RWPE1 (cell line): ENCODE measurements at regions not wholly inside any gene's neighbourhood (a gene's known extent, or its start where the extent isn't known, plus 50 kb on each side); places are given as distances from the start of the nearest gene placed in this dataset.
"Not testable (repeated sequence)": the region's sequence is repeated elsewhere in the genome, so short reads cannot be mapped to it uniquely, and the experiment has no call there.

Experiments
- CTCF ChIA-PET: fragments of 350-600 bp; sonication (Branson Sonifier 250); formaldehyde crosslinking; extraction: SDS; loops from one replicate; lab custom pipeline; 2021; lab: Yijun Ruan, JAX
- POLR2A ChIA-PET: fragments of 400-600 bp; formaldehyde crosslinking; extraction: SDS; loops from one replicate; lab custom pipeline; 2020; ENCODE audit warnings: antibody characterized with exemption; ENCODE audit not compliant: low non-redundant PET; lab: Yijun Ruan, JAX
- DNase-seq: peaks from one replicate; pipeline ENCODE4 v3.0.0; 2012; ENCODE audit warnings: low spot score
- H3K27ac ChIP-seq: fragments of 450-650 bp; 2 replicates; pipeline ENCODE4 v1.5.1; 2017
- TF ChIP-seq, protein P1 (sequence below): fragments of 450-650 bp; conservative IDR thresholded peaks from 2 replicates; pipeline ENCODE4 v1.5.1; 2017; ENCODE audit warnings: low read depth, mild to moderate bottlenecking

DNA sequence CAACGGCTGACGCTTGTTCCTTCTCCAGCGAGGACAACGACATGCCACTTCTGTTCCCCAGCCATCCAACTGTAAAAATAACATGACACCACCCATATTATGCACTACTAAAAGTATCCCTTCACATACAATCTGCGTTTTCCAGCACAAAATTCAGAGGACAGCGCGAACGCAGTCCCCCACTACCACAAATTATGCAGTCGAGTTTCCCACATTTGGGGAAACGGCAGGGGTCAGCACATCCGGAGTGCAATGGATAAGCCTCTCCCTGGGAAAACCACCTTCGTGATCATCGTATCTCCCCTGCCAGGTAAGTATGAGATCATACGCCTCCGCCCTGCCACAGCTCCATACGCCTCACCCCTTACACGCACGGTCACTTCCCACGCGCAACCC, 120.9 kb downstream of the PPIAL4G start:
- peak overlapping the region; percentile 24; the same call in 1 of the 2 replicates for H3K27ac ChIP-seq
- TF ChIP-seq, protein P1, sequence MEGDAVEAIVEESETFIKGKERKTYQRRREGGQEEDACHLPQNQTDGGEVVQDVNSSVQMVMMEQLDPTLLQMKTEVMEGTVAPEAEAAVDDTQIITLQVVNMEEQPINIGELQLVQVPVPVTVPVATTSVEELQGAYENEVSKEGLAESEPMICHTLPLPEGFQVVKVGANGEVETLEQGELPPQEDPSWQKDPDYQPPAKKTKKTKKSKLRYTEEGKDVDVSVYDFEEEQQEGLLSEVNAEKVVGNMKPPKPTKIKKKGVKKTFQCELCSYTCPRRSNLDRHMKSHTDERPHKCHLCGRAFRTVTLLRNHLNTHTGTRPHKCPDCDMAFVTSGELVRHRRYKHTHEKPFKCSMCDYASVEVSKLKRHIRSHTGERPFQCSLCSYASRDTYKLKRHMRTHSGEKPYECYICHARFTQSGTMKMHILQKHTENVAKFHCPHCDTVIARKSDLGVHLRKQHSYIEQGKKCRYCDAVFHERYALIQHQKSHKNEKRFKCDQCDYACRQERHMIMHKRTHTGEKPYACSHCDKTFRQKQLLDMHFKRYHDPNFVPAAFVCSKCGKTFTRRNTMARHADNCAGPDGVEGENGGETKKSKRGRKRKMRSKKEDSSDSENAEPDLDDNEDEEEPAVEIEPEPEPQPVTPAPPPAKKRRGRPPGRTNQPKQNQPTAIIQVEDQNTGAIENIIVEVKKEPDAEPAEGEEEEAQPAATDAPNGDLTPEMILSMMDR, result no peak
- ChIA-PET CTCF (no interaction called here), POLR2A (no interaction called here)
- peak; percentile 26 for DNase-seq

DNA sequence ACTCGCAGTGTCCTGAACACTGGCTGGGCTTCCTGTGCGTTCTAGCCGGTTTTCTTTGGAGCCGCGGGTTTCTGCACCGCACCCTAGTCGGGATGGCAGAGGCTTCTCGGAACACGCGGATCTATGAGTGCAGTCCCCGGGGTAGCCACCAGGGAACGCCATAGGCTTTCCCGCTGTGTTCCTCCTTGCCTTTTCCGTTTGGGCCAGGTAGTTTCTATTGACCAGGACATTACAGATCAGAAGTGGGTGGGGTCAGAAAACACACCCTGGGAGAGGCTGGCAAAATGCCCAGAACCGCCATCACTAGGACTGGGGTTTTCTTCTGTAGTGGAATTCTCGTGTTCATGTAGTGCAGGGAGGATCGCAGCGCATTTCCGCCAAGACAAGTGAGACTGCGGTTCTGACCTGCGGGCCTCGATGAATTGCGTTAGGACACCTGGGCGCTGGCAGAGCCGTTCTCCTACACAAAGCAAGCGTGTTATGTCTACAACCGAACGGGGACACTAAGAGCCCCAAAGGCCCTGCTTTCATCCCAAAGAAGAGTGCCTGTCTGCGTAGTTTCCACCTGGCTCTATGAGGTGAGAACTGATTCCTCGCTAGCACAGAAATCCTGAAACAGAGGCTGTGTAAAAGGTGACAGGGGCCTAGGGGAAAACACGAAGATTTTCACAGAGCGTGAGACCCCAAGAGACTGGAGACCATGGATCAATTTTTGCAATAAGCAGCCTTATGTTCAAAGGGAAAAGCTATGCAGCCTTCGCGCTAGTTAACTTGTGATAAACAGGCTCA, 121.5 kb downstream of the PPIAL4G start:
- CTCF ChIA-PET, H3K27ac ChIP-seq: not testable (repeated sequence)

DNA sequence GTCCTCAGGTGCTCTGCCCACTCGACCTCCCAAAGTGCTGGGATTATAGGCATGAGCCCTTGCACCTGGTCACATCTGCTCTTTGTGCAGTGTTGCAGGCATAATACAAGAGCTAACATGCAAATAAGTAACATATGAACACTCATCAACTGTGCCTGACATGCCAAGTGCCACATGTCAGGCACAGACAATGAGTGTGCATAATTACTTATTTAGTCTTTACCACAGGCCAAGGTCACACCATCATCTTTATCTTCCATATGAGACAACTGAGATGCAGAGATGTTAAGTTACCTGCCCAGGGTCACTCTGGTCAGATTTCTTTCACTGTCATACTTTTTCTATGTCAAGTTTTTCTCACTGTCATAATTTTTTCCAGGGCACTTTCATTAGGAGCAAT, 126.1 kb downstream of the PPIAL4G start:
- TF ChIP-seq, protein P1, result no peak
- DNase-seq, result no peak
- no peak overlapping the region for H3K27ac ChIP-seq
- ChIA-PET POLR2A (no interaction called here), CTCF (no interaction called here)

More for the DNA sequence above, 121.5 kb downstream of the PPIAL4G start:
- POLR2A ChIA-PET, DNase-seq: not testable (repeated sequence)
- TF ChIP-seq, protein P1, result peak; percentile 16; the same call in 1 of the 2 replicates

DNA sequence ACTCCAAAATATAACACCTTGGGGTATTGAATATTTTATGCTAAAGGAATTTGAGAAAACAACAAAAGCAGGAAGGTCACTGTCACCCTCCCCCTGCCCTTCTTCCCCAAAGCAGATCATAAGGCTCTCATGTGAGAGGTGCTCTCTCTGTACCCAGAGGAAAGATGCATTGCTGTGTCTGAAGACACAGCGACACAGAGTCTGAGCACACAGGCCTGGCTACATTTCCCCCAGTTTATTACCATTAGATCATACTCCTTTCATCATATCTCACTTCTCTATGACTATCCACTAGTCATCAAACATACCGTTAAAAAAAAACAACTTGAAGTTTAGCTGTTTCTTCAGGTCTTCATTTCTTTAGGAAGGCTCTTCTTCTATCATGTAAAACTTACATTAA, 127.1 kb downstream of the PPIAL4G start:
- H3K27ac ChIP-seq, result no peak overlapping the region
- TF ChIP-seq, protein P1, result no peak
- ChIA-PET CTCF (interaction anchor here (0.5 to 0.6 kb wide), 2 partner anchors 11 to 87 kb away, joined by 3 to 4 read pairs; no protein-coding TSS in a partner anchor), POLR2A (no interaction called here)
- DNase-seq, result no peak

DNA sequence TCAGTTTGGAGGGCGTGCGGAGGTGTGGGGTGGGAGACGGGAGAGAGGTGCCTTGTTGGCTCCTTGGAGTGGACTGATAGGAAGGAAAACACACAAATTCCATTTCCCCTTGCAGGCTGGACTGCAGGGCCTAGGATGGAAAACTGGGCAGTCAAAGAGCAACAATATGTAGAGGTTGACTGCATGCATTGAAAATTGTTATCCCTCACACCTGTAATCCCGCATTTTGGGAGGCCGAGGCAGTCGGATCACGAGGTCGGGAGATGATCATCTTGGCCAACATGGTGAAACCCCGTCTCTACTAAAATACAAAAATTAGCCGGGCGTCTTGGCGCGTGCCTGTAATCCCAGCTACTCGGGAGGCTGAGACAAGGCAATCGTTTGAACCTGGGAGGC, 128.2 kb downstream of the PPIAL4G start:
- ChIA-PET CTCF (interaction anchor here (0.5 kb wide), 1 partner anchor 10 kb away, joined by 4 read pairs; no protein-coding TSS in a partner anchor), POLR2A (no interaction called here)
- H3K27ac ChIP-seq, result no peak overlapping the region
- DNase-seq, result no peak
- TF ChIP-seq, protein P1, result no peak

DNA sequence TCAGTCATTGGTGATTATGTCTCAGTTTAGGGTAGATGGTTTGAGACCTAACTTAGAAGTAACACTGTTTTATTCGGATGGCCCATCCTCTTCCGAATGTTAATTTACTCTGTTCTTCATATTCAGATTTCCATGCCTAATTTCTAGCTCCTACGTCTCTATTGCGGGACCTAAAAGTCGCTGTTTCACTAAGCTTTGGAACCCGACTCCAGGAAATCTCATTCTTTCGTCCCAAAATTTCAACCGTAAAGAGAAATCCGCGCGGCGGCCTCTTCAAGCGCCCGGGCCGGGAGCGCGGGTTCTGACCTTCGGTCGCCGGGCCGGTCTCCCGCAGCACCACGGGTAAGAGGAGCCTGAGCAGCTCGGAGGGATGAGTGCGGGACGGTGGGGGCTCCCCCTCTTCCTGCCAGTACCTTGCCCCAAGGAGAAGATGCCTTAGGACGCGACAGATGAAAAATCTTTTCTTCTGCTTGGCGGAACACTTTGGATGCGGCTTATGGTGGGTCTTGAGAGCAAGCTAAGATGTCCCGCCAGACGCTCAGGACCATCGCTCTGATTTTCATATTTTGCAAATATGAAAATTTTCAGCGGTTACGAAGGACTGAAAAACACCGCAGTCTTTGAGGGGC, 128.7 kb downstream of the PPIAL4G start:
- ChIA-PET CTCF (interaction anchor here (0.7 kb wide), 1 partner anchor 1022 kb away, joined by 3 read pairs; no protein-coding TSS in a partner anchor), POLR2A (no interaction called here)
- TF ChIP-seq, protein P1, result no peak
- DNase-seq, result no peak
- H3K27ac ChIP-seq, result no peak overlapping the region
